HG03571 (cell line): ENCODE measurements at regions not wholly inside any gene's neighbourhood (a gene's known extent, or its start where the extent isn't known, plus 50 kb on each side); places are given as distances from the start of the nearest gene placed in this dataset.
"Not testable (repeated sequence)": the region's sequence is repeated elsewhere in the genome, so short reads cannot be mapped to it uniquely, and the experiment has no call there.

ENCODE experiments used
- ATAC-seq: cut with Tn5 transposase; IDR thresholded peaks from one replicate; pipeline ENCODE4 v1.9.1; 2021; ENCODE audit not compliant: unreplicated experiment

DNA sequence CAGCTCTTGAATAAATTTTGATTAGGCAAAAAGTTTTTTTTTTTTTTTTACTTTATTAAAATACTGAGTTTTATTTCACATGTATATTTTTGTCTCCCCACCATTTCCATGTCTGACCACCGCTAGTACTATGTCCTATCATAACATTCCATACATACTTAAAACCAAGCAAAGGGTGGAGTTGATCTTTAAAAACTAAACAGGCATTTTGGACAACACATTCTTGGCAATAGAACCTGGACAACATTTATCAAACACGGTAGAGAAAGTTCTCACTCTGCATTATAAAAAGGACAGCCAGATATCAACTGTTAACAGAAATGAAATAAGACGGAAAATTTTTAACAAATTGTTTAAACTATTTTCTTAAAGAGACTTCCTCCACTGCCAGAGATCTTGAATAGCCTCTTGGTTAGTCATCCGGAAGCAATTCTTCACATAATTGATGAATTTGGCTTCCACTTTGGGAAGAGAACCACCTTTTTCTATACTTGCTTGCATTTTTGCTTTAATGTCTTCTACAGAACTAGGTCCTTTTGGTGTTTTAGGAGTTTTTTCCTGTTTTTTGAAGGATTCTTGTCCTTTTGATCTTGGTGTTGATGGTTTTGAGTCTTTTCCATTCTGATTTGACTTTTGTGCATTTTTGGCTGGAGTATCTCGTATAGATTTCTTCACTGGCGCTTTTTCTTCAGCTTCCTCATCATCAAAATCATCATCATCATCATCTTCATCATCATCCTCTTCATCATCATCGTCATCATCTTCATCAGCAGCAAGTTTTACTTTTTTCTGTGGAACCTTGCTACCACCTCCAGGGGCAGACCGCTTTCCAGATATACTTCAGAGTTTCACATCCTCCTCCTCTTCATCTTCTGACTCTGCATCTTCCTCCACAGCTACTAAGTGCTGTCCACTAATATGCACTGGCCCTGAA, 58.7 kb downstream of the POU5F2 start:
- ATAC-seq: not testable (repeated sequence)

DNA sequence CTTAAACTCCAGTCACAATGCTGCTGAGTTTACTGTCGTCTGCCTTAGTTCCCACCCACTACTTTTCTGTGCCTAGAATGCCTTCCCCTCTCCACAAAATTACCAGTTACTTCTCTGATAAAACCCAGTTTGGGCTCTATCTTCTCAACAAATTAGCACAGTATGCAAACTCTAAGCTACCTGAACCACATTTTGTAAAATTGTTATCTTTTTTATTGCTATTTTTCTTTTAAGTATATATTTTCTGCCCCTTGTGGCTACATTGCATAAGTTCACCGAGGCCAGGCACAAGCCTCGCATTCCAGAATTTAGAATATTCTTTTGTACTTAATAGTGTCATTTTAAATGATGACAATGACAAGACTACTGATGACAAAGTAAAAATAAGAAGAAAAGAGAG, 60.0 kb downstream of the POU5F2 start:
- ATAC-seq: no peak

- ATAC-seq: no peak
Measured at GRCh38 chr5:93677359-93677891, 64.0 kb downstream of the POU5F2 start.

- ATAC-seq: no peak
Measured at GRCh38 chr5:93676704-93677103, 64.7 kb downstream of the POU5F2 start.

- ATAC-seq: peak; percentile 43
Measured at GRCh38 chr5:93675460-93676450, 65.6 kb downstream of the POU5F2 start.

- ATAC-seq: peak; percentile 60
Measured at GRCh38 chr5:93674866-93675459, 66.4 kb downstream of the POU5F2 start.

GRCh38 chr5:93674138-93674537, 67.3 kb downstream of the POU5F2 start:
- no peak for ATAC-seq

DNA sequence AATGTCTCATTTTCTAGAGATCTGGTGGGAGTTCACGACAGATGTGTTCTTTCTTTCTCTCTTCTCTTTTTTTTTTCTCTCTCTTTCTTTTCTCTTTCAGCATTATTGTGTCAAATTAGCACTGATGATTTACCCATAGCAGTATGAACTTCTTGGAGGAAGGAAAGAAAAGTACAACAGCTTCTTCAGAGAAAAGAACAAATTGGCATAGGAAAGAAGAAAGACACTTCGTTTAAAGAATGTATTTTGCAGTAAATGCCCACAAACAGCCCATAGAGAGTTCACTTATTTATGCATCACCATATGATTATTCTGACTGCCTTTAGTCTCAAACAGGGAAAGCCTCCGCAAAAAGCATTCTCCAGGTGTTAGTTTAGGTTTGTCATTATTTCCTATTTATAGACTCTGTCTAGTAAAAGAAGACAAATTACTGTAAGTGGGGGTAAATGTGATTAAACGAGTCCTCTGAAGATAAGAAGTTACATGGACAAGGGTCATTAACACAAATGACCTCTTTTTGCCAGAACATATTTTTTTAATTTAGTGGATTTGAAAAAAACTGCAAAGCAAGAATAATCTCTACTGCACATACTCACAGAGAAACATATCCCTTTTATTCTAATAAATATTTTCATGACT, 68.0 kb downstream of the POU5F2 start:
- ATAC-seq: no peak

GRCh38 chr5:93665648-93666047, 75.8 kb downstream of the POU5F2 start:
- ATAC-seq: no peak

DNA sequence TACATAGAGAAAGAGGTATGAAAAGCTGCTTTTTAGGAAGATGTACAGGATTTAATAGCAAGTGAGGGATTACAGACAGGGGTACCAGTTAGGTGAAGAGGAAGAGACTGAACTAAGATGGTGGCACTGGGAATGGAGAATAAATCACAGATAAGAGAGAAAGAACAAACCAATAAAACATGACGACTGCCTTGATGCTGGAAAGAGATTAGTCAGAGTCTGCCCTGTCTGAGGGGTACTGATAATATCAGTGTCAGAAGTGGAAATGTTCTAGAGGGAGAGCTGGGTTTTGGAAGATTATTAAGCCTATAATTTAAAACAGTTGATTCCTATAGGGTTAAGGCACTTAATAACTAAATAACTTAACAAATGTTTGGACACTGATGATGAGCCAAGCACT, 77.7 kb downstream of the NR2F1 start:
- ATAC-seq: no peak

- ATAC-seq: no peak
Measured at GRCh38 chr5:93658044-93658443, 75.0 kb downstream of the NR2F1 start.

DNA sequence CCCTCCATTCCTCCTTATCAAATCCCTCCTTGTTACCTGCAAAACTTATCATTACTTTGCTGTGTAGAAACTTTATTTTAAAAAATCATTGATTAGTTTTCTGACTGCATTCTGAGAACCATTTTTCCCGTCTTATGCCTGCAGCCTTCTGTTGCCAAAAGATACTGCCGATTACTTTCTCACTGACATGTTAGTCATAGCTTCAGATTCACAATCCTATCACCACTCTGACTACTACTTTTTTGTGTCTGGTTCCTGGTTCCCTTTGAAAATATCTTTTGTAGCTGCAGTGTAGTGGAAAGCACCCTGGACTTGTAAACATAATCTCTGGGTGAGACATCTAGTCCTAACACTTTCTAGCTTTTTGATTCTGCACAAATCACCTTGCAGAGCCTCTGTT, 71.7 kb downstream of the NR2F1 start:
- ATAC-seq: no peak

GRCh38 chr5:93653716-93654115, 70.7 kb downstream of the NR2F1 start:
- no peak for ATAC-seq

DNA sequence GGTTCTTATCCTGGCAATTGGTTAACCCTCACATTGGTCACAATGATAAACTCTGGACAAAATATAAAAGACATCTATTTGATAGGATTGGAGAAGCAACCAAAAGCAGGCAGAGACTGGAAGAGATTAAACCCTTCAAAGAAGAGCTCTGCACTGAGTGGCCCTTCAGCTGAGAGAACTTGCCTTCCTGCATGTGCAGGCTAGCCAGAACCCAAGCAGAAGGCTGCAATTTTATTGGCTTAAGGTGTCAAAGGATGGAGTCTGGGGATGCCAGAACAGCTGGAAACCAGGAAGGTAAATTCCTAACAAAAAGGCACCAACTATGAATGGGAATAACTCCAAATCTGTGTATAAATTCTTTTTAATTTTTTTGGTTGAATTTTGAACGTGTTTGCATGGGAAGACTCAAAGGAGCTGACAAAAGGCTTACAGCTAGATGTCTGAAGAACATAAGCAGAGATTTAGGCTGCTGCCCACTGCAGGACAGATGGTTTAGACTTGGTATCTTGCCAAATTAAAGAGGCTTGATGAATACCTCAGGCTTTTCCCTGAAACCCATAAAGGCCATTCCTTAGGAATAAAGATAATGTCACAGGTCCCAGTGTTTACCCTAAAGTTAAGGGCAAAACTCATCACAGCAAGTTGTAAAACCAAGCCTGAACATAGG, 66.3 kb downstream of the NR2F1 start:
- ATAC-seq: no peak

DNA sequence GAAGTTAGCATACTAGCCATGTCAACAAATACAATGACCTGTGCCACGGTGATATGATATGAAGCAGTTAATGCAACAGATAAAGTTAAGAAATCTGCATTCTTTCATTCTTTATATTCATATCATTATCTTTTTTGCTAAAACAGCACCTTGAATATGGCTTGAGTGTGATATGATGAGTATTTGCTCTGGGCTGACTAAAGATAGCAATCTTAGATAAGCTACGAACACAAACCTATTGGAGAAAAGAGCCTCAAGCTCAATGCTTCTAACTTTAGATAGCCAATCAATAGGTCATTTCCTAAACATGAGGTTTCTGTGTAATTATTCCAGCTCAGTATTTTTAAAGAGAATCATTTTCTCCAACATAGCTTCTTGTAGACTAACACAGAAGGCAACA, 61.7 kb downstream of the NR2F1 start:
- no peak for ATAC-seq
